Astrocyte (in vitro differentiated cells and primary cell): ENCODE measurements at regions not wholly inside any gene's neighbourhood (a gene's known extent, or its start where the extent isn't known, plus 50 kb on each side); places are given as distances from the start of the nearest gene placed in this dataset.

Source experiments
- DNase-seq: peaks from one replicate; pipeline ENCODE4 v3.0.0-alpha.2; 2010; ENCODE audit warnings: low read depth
- FAIRE-seq: peaks from 2 replicates; lab custom pipeline; 2011; peaks lifted over from hg19 to GRCh38; lab: Jason Lieb, UNC
- H2AFZ ChIP-seq: 2 replicates; pipeline ENCODE4 v1.6.0; 2012; ENCODE audit warnings: low read depth, low read length, inconsistent platforms
- H3K27ac ChIP-seq: 2 replicates; pipeline ENCODE4 v1.5.1; 2011; ENCODE audit warnings: low read depth, low read length, inconsistent platforms
- H3K27me3 ChIP-seq: 2 replicates; pipeline ENCODE4 v1.6.0; 2011; ENCODE audit warnings: low read length, inconsistent platforms; ENCODE audit not compliant: insufficient read depth
- H3K36me3 ChIP-seq: 2 replicates; pipeline ENCODE4 v1.5.1; 2011; ENCODE audit warnings: low read length, inconsistent platforms; ENCODE audit not compliant: insufficient read depth
- H3K4me1 ChIP-seq: 2 replicates; pipeline ENCODE4 v1.5.1; 2011; ENCODE audit warnings: low read length, inconsistent platforms; ENCODE audit not compliant: insufficient read depth
- H3K4me2 ChIP-seq: 2 replicates; pipeline ENCODE4 v1.6.0; 2012; ENCODE audit warnings: low read length, inconsistent platforms
- H3K4me3 ChIP-seq: 2 replicates; pipeline ENCODE4 v1.5.1; 2011; ENCODE audit warnings: low read depth, mild to moderate bottlenecking, low read length, inconsistent platforms; ENCODE audit not compliant: insufficient read depth
- H3K79me2 ChIP-seq: 2 replicates; pipeline ENCODE4 v1.6.0; 2012; ENCODE audit warnings: mild to moderate bottlenecking, low read length, inconsistent platforms; ENCODE audit not compliant: insufficient read depth
- H3K9ac ChIP-seq: 2 replicates; pipeline ENCODE4 v1.6.0; 2012; ENCODE audit warnings: mild to moderate bottlenecking, low read length, inconsistent platforms
- H3K9me3 ChIP-seq: 2 replicates; pipeline ENCODE4 v1.5.1; 2012; ENCODE audit warnings: low read depth, mild to moderate bottlenecking, low read length, inconsistent platforms; ENCODE audit not compliant: insufficient read depth
- H4K20me1 ChIP-seq: 2 replicates; pipeline ENCODE4 v1.6.0; 2012; ENCODE audit warnings: low read length, inconsistent platforms; ENCODE audit not compliant: insufficient read depth
- H3K27ac Mint-ChIP-seq: one replicate; pipeline ENCODE4 v1.8.0; 2021; ENCODE audit warnings: mild to moderate bottlenecking, mixed read lengths; ENCODE audit not compliant: unreplicated experiment
- H3K27me3 Mint-ChIP-seq: one replicate; pipeline ENCODE4 v1.8.0; 2021; ENCODE audit warnings: low read depth, mixed read lengths; ENCODE audit not compliant: unreplicated experiment
- H3K36me3 Mint-ChIP-seq: one replicate; pipeline ENCODE4 v1.8.0; 2021; ENCODE audit warnings: low read depth, mixed read lengths; ENCODE audit not compliant: unreplicated experiment
- H3K4me1 Mint-ChIP-seq: one replicate; pipeline ENCODE4 v1.8.0; 2021; ENCODE audit warnings: low read depth, mixed read lengths; ENCODE audit not compliant: unreplicated experiment
- H3K4me3 Mint-ChIP-seq: one replicate; pipeline ENCODE4 v1.8.0; 2021; ENCODE audit warnings: mild to moderate bottlenecking, moderate library complexity, mixed read lengths; ENCODE audit not compliant: unreplicated experiment
- H3K9me3 Mint-ChIP-seq: one replicate; pipeline ENCODE4 v1.8.0; 2021; ENCODE audit warnings: mild to moderate bottlenecking, mixed read lengths; ENCODE audit not compliant: unreplicated experiment
- EZH2 ChIP-seq: IDR thresholded peaks from 2 replicates; pipeline ENCODE4 v1.6.1; 2012; ENCODE audit warnings: mild to moderate bottlenecking, low read length, inconsistent platforms; ENCODE audit not compliant: insufficient read depth
- TF ChIP-seq, protein P1 (sequence below): IDR thresholded peaks from 2 replicates; pipeline ENCODE4 v1.5.1; 2011; ENCODE audit warnings: low read depth, mild to moderate bottlenecking, inconsistent platforms, low read length, moderate library complexity; ENCODE audit not compliant: insufficient read depth

- Mint-ChIP-seq H3K9me3 (no peaks in the 10 kb centered on the region), H3K36me3 (no peaks in the 10 kb centered on the region), H3K27ac (no peak overlapping the region), H3K4me1 (no peaks in the 10 kb centered on the region), H3K4me3 (no peak overlapping the region), H3K27me3 (no peaks in the 10 kb centered on the region)
- no peak for FAIRE-seq
- H3K27me3 ChIP-seq, result no peaks in the 10 kb centered on the region
- no peak for DNase-seq
- no peak overlapping the region for H3K27ac ChIP-seq
- no peaks in the 10 kb centered on the region for H3K4me1 ChIP-seq
- no peak overlapping the region for H2AFZ ChIP-seq
- no peak overlapping the region for H3K4me2 ChIP-seq
- TF ChIP-seq EZH2, result no peak
- TF ChIP-seq, protein P1, sequence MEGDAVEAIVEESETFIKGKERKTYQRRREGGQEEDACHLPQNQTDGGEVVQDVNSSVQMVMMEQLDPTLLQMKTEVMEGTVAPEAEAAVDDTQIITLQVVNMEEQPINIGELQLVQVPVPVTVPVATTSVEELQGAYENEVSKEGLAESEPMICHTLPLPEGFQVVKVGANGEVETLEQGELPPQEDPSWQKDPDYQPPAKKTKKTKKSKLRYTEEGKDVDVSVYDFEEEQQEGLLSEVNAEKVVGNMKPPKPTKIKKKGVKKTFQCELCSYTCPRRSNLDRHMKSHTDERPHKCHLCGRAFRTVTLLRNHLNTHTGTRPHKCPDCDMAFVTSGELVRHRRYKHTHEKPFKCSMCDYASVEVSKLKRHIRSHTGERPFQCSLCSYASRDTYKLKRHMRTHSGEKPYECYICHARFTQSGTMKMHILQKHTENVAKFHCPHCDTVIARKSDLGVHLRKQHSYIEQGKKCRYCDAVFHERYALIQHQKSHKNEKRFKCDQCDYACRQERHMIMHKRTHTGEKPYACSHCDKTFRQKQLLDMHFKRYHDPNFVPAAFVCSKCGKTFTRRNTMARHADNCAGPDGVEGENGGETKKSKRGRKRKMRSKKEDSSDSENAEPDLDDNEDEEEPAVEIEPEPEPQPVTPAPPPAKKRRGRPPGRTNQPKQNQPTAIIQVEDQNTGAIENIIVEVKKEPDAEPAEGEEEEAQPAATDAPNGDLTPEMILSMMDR, result no peak
- H3K4me3 ChIP-seq, result no peak overlapping the region
- H3K9me3 ChIP-seq, result no peaks in the 10 kb centered on the region
- H3K9ac ChIP-seq, result no peak overlapping the region
- H3K79me2 ChIP-seq, result no peaks in the 10 kb centered on the region
- H4K20me1 ChIP-seq, result no peaks in the 10 kb centered on the region
- H3K36me3 ChIP-seq, result no peaks in the 10 kb centered on the region
Measured at GRCh38 chr2:76544901-76545300, 834.2 kb upstream of the GCFC2 start.

- Histone ChIP-seq H3K4me2 (no peak overlapping the region), H3K9me3 (no peaks in the 10 kb centered on the region), H3K79me2 (no peaks in the 10 kb centered on the region), H3K27me3 (no peaks in the 10 kb centered on the region), H3K9ac (no peak overlapping the region), H3K4me3 (no peak overlapping the region), H2AFZ (no peak overlapping the region), H3K4me1 (no peaks in the 10 kb centered on the region), H4K20me1 (no peaks in the 10 kb centered on the region), H3K27ac (no peak overlapping the region), H3K36me3 (no peaks in the 10 kb centered on the region)
- Mint-ChIP-seq H3K4me1 (no peaks in the 10 kb centered on the region), H3K27me3 (no peaks in the 10 kb centered on the region), H3K27ac (no peak overlapping the region), H3K4me3 (no peak overlapping the region), H3K9me3 (no peaks in the 10 kb centered on the region), H3K36me3 (no peaks in the 10 kb centered on the region)
- FAIRE-seq (no peak), DNase-seq (no peak)
- TF ChIP-seq, protein P1, result no peak
- no peak for TF ChIP-seq EZH2
Measured at GRCh38 chr2:76517574-76517909, 806.8 kb upstream of the GCFC2 start.

GRCh38 chr2:76516861-76517573 is 806.3 kb upstream of the GCFC2 start:
- H3K4me1 ChIP-seq, result no peaks in the 10 kb centered on the region
- H2AFZ ChIP-seq, result no peak overlapping the region
- Mint-ChIP-seq H3K9me3 (no peaks in the 10 kb centered on the region), H3K4me1 (no peaks in the 10 kb centered on the region), H3K36me3 (no peaks in the 10 kb centered on the region), H3K27me3 (no peaks in the 10 kb centered on the region), H3K4me3 (no peak overlapping the region), H3K27ac (no peak overlapping the region)
- H3K79me2 ChIP-seq, result no peaks in the 10 kb centered on the region
- DNase-seq, result no peak
- no peak overlapping the region for H3K27ac ChIP-seq
- no peak overlapping the region for H3K4me3 ChIP-seq
- H3K36me3 ChIP-seq, result no peaks in the 10 kb centered on the region
- H3K9ac ChIP-seq, result no peak overlapping the region
- FAIRE-seq, result no peak
- TF ChIP-seq, protein P1, result no peak
- no peak for TF ChIP-seq EZH2
- H3K27me3 ChIP-seq, result no peaks in the 10 kb centered on the region
- no peaks in the 10 kb centered on the region for H3K9me3 ChIP-seq
- no peak overlapping the region for H3K4me2 ChIP-seq
- no peaks in the 10 kb centered on the region for H4K20me1 ChIP-seq
